ENCODE measurements at regions not wholly inside any gene's neighbourhood (a gene's known extent, or its start where the extent isn't known, plus 50 kb on each side); places are given as distances from the start of the nearest gene placed in this dataset.

GRCh38 chr4:131207589-131207988, 1941.5 kb upstream of the PCDH10 start:
- Histone ChIP-seq H3K27me3 (ENCODE audit: control insufficient read depth in 3 of 3, insufficient read depth in 3 of 3, low read depth in 1 of 3, low read length in 3 of 3) (no peaks in the 10 kb centered on the region), H3K36me3 (replicated peaks in 1 of 2; ENCODE audit: control insufficient read depth in 2 of 2, insufficient read depth in 2 of 2, low read length in 2 of 2) (no peaks in the 10 kb centered on the region), H3K79me1 (ENCODE audit: low read depth, low read length) (no peaks in the 10 kb centered on the region), H2BK12ac (ENCODE audit: low read length) (no peak overlapping the region), H3K4me3 (ENCODE audit: low read length in 2 of 2) (no peak overlapping the region), H3K4ac (ENCODE audit: low read length) (no peak overlapping the region), H3K9ac (ENCODE audit: low read depth, low read length, poor library complexity) (no peak overlapping the region), H2AK5ac (ENCODE audit: low read depth, low read length) (no peak overlapping the region), H2AFZ (ENCODE audit: low read length) (no peak overlapping the region), H2BK5ac (ENCODE audit: low read length) (no peak overlapping the region), H3K4me2 (ENCODE audit: insufficient read depth, low read length, poor library complexity, severe bottlenecking) (no peak overlapping the region), H2BK15ac (ENCODE audit: low read length) (no peak overlapping the region), H4K8ac (ENCODE audit: low read depth, low read length) (no peak overlapping the region), H3K27ac (replicated peaks; ENCODE audit: low read length) (no peak overlapping the region), H3K14ac (ENCODE audit: low read length) (no peak overlapping the region), H3K4me1 (ENCODE audit: control insufficient read depth in 2 of 2, insufficient read depth in 1 of 2, low read depth in 1 of 2, low read length in 2 of 2) (no peaks in the 10 kb centered on the region), H3K18ac (ENCODE audit: low read length) (no peak overlapping the region), H2BK120ac (ENCODE audit: low read depth, low read length) (no peak overlapping the region), H4K91ac (ENCODE audit: low read depth, low read length, poor library complexity) (no peak overlapping the region), H3K23ac (ENCODE audit: low read depth, low read length, poor library complexity) (no peak overlapping the region), H3K9me3 (replicated peaks in 1 of 2; ENCODE audit: control insufficient read depth in 2 of 2, insufficient read depth in 1 of 2, low read depth in 1 of 2, low read length in 2 of 2) (peaks cover 0 to 5% of the 10 kb centered on the region in 2 donors)
- WGBS, 2 donors (ENCODE audit: extremely low coverage in 2 of 2, insufficient read length in 2 of 2, insufficient replicate concordance in 1 of 2) = no CpG with 5 or more reads among the region's 6 CpGs
- DNase-seq (ENCODE audit: low spot score) = no peak

- Histone ChIP-seq H2AK5ac (ENCODE audit: low read depth, low read length) (no peak overlapping the region), H3K36me3 (replicated peaks in 1 of 2; ENCODE audit: control insufficient read depth in 2 of 2, insufficient read depth in 2 of 2, low read length in 2 of 2) (no peaks in the 10 kb centered on the region), H3K14ac (ENCODE audit: low read length) (no peak overlapping the region), H4K8ac (ENCODE audit: low read depth, low read length) (no peak overlapping the region), H3K23ac (ENCODE audit: low read depth, low read length, poor library complexity) (no peak overlapping the region), H2BK5ac (ENCODE audit: low read length) (no peak overlapping the region), H3K18ac (ENCODE audit: low read length) (no peak overlapping the region), H3K4me2 (ENCODE audit: insufficient read depth, low read length, poor library complexity, severe bottlenecking) (no peak overlapping the region), H3K9me3 (replicated peaks in 1 of 2; ENCODE audit: control insufficient read depth in 2 of 2, insufficient read depth in 1 of 2, low read depth in 1 of 2, low read length in 2 of 2) (no peaks in the 10 kb centered on the region), H2AFZ (ENCODE audit: low read length) (no peak overlapping the region), H4K91ac (ENCODE audit: low read depth, low read length, poor library complexity) (no peak overlapping the region), H3K4me1 (ENCODE audit: control insufficient read depth in 2 of 2, insufficient read depth in 1 of 2, low read depth in 1 of 2, low read length in 2 of 2) (no peaks in the 10 kb centered on the region), H3K4me3 (ENCODE audit: low read length in 2 of 2) (no peak overlapping the region), H2BK12ac (ENCODE audit: low read length) (no peak overlapping the region), H3K79me1 (ENCODE audit: low read depth, low read length) (no peaks in the 10 kb centered on the region), H2BK120ac (ENCODE audit: low read depth, low read length) (no peak overlapping the region), H3K27me3 (ENCODE audit: control insufficient read depth in 3 of 3, insufficient read depth in 3 of 3, low read depth in 1 of 3, low read length in 3 of 3) (no peaks in the 10 kb centered on the region), H3K4ac (ENCODE audit: low read length) (no peak overlapping the region), H3K9ac (ENCODE audit: low read depth, low read length, poor library complexity) (no peak overlapping the region), H2BK15ac (ENCODE audit: low read length) (no peak overlapping the region), H3K27ac (replicated peaks; ENCODE audit: low read length) (no peak overlapping the region)
- DNase-seq (ENCODE audit: low spot score) = no peak
- WGBS, 2 donors (ENCODE audit: extremely low coverage in 2 of 2, insufficient read length in 2 of 2, insufficient replicate concordance in 1 of 2) = no CpG with 5 or more reads among the region's 1 CpG
Measured at GRCh38 chr4:131248314-131248713, 1900.8 kb upstream of the PCDH10 start.

GRCh38 chr4:131251321-131251720, 1897.8 kb upstream of the PCDH10 start:
- Histone ChIP-seq H3K18ac (ENCODE audit: low read length) (no peak overlapping the region), H3K4me1 (ENCODE audit: control insufficient read depth in 2 of 2, insufficient read depth in 1 of 2, low read depth in 1 of 2, low read length in 2 of 2) (no peaks in the 10 kb centered on the region), H2BK5ac (ENCODE audit: low read length) (no peak overlapping the region), H4K91ac (ENCODE audit: low read depth, low read length, poor library complexity) (no peak overlapping the region), H3K14ac (ENCODE audit: low read length) (no peak overlapping the region), H2BK120ac (ENCODE audit: low read depth, low read length) (no peak overlapping the region), H4K8ac (ENCODE audit: low read depth, low read length) (no peak overlapping the region), H3K27me3 (ENCODE audit: control insufficient read depth in 3 of 3, insufficient read depth in 3 of 3, low read depth in 1 of 3, low read length in 3 of 3) (no peaks in the 10 kb centered on the region), H3K4me3 (ENCODE audit: low read length in 2 of 2) (no peak overlapping the region), H3K79me1 (ENCODE audit: low read depth, low read length) (no peaks in the 10 kb centered on the region), H3K36me3 (replicated peaks in 1 of 2; ENCODE audit: control insufficient read depth in 2 of 2, insufficient read depth in 2 of 2, low read length in 2 of 2) (no peaks in the 10 kb centered on the region), H3K4me2 (ENCODE audit: insufficient read depth, low read length, poor library complexity, severe bottlenecking) (no peak overlapping the region), H2AFZ (ENCODE audit: low read length) (no peak overlapping the region), H2BK15ac (ENCODE audit: low read length) (no peak overlapping the region), H3K4ac (ENCODE audit: low read length) (no peak overlapping the region), H2BK12ac (ENCODE audit: low read length) (no peak overlapping the region), H3K9ac (ENCODE audit: low read depth, low read length, poor library complexity) (no peak overlapping the region), H3K23ac (ENCODE audit: low read depth, low read length, poor library complexity) (no peak overlapping the region), H3K27ac (replicated peaks; ENCODE audit: low read length) (no peak overlapping the region), H3K9me3 (replicated peaks in 1 of 2; ENCODE audit: control insufficient read depth in 2 of 2, insufficient read depth in 1 of 2, low read depth in 1 of 2, low read length in 2 of 2) (no peaks in the 10 kb centered on the region), H2AK5ac (ENCODE audit: low read depth, low read length) (no peak overlapping the region)
- DNase-seq (ENCODE audit: low spot score) = no peak
- WGBS, 2 donors (ENCODE audit: extremely low coverage in 2 of 2, insufficient read length in 2 of 2, insufficient replicate concordance in 1 of 2) = no CpG with 5 or more reads among the region's 3 CpGs

DNA sequence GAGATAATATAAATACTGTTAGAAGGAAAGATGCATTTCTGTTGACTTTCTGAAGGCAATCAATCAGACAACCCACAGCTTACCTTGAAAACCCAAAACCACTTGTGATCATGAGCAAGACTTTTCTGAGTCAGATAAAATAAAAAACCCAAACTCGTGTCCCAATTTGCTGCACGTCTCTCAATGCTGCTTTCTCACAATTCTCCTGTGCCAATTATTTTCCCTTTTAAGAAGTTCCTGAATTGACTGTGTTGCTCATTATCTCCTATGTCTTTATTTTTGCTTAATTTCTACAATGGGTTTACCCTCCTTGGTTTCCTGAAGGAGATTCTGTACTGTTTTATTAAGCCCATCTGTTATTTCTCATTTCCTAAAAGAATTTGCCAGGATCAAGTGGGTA, 1891.9 kb upstream of the PCDH10 start:
- Histone ChIP-seq H3K14ac (ENCODE audit: low read length) (no peak overlapping the region), H3K79me1 (ENCODE audit: low read depth, low read length) (no peaks in the 10 kb centered on the region), H2BK5ac (ENCODE audit: low read length) (no peak overlapping the region), H2BK120ac (ENCODE audit: low read depth, low read length) (no peak overlapping the region), H3K9ac (ENCODE audit: low read depth, low read length, poor library complexity) (no peak overlapping the region), H4K8ac (ENCODE audit: low read depth, low read length) (no peak overlapping the region), H2BK15ac (ENCODE audit: low read length) (no peak overlapping the region), H2AFZ (ENCODE audit: low read length) (no peak overlapping the region), H2AK5ac (ENCODE audit: low read depth, low read length) (no peak overlapping the region), H3K36me3 (replicated peaks in 1 of 2; ENCODE audit: control insufficient read depth in 2 of 2, insufficient read depth in 2 of 2, low read length in 2 of 2) (no peaks in the 10 kb centered on the region), H4K91ac (ENCODE audit: low read depth, low read length, poor library complexity) (no peak overlapping the region), H3K18ac (ENCODE audit: low read length) (no peak overlapping the region), H3K4me3 (ENCODE audit: low read length in 2 of 2) (no peak overlapping the region), H3K9me3 (replicated peaks in 1 of 2; ENCODE audit: control insufficient read depth in 2 of 2, insufficient read depth in 1 of 2, low read depth in 1 of 2, low read length in 2 of 2) (no peaks in the 10 kb centered on the region), H3K4me1 (ENCODE audit: control insufficient read depth in 2 of 2, insufficient read depth in 1 of 2, low read depth in 1 of 2, low read length in 2 of 2) (no peaks in the 10 kb centered on the region), H3K23ac (ENCODE audit: low read depth, low read length, poor library complexity) (no peak overlapping the region), H3K4ac (ENCODE audit: low read length) (no peak overlapping the region), H3K27ac (replicated peaks; ENCODE audit: low read length) (no peak overlapping the region), H3K4me2 (ENCODE audit: insufficient read depth, low read length, poor library complexity, severe bottlenecking) (no peak overlapping the region), H3K27me3 (ENCODE audit: control insufficient read depth in 3 of 3, insufficient read depth in 3 of 3, low read depth in 1 of 3, low read length in 3 of 3) (no peaks in the 10 kb centered on the region), H2BK12ac (ENCODE audit: low read length) (no peak overlapping the region)
- DNase-seq (ENCODE audit: low spot score) = no peak
- WGBS, 2 donors (ENCODE audit: extremely low coverage in 2 of 2, insufficient read length in 2 of 2, insufficient replicate concordance in 1 of 2) = no CpG with 5 or more reads among the region's 2 CpGs

Measured in neuronal stem cell (in vitro differentiated cells).